A549 (cell line): ENCODE measurements at regions not wholly inside any gene's neighbourhood (a gene's known extent, or its start where the extent isn't known, plus 50 kb on each side); places are given as distances from the start of the nearest gene placed in this dataset.

ENCODE experiments used
- ATAC-seq, 2 experiments: fragments of 200-7000 bp in 1 of 2; fragments of >200 bp in 1 of 2; cut with Nextera tagmentation in 1 of 2; cut with Tn5 transposase in 1 of 2; 3 replicates each; pipeline versions ENCODE4 v1.8.0 to v1.9.1; 2018 to 2020; ENCODE audit warnings: mild to moderate bottlenecking in 1 of 2, moderate library complexity in 1 of 2
- CTCF ChIA-PET: fragments of 300-600 bp; sonication (Branson Sonifier 250); formaldehyde crosslinking; extraction: SDS; loops from one replicate; lab custom pipeline; 2021; ENCODE audit warnings: antibody characterized with exemption, inconsistent platforms; lab: Yijun Ruan, JAX
- POLR2A ChIA-PET: fragments of 350-600 bp; formaldehyde crosslinking; extraction: SDS; loops from one replicate; lab custom pipeline; 2021; ENCODE audit warnings: antibody characterized with exemption, inconsistent platforms; lab: Yijun Ruan, JAX
- DNase-seq, 2 experiments: peaks; one replicate each; pipeline versions ENCODE4 v3.0.0 to v3.0.0-alpha.2; 2011 to 2016; ENCODE audit warnings: low read depth in 1 of 2, low spot score in 1 of 2
- FAIRE-seq: peaks from 2 replicates; lab custom pipeline; 2011; peaks lifted over from hg19 to GRCh38; lab: Jason Lieb, UNC
- H3K27ac ChIP-seq, 2 experiments: fragments of >200 bp; sonication (Bioruptor Twin); formaldehyde crosslinking; 3 replicates each; pipeline ENCODE4 v1.5.1; 2016 to 2017
- H3K4me1 ChIP-seq: fragments of >200 bp; sonication (Bioruptor Twin); formaldehyde crosslinking; 3 replicates; pipeline ENCODE4 v1.6.1; 2016
- H3K4me2 ChIP-seq: fragments of >200 bp; sonication (Bioruptor Twin); formaldehyde crosslinking; 3 replicates; pipeline ENCODE4 v1.6.1; 2016
- H3K4me3 ChIP-seq: fragments of >200 bp; sonication (Bioruptor Twin); formaldehyde crosslinking; 3 replicates; pipeline ENCODE4 v1.5.1; 2016
- H3K9me3 ChIP-seq: fragments of >200 bp; sonication (Bioruptor Twin); formaldehyde crosslinking; 3 replicates; pipeline ENCODE4 v1.6.1; 2016
- ATOH8 ChIP-seq: fragments of 250-450 bp; sonication (Bioruptor Pico); IDR thresholded peaks from 2 replicates; pipeline ENCODE4 v1.5.0; 2020; ENCODE audit warnings: low read depth, mild to moderate bottlenecking, moderate library complexity
- BCL3 ChIP-seq: fragments of >200 bp; sonication (Bioruptor Twin); formaldehyde crosslinking; IDR thresholded peaks from 3 replicates; pipeline ENCODE4 v1.6.1; 2016
- BHLHE40 ChIP-seq: IDR thresholded peaks from 2 replicates; pipeline ENCODE4 v1.6.1; 2012; ENCODE audit warnings: low read depth, low read length, inconsistent platforms
- CBX2 ChIP-seq: fragments of 200-600 bp; sonication (generic); IDR thresholded peaks from 2 replicates; pipeline ENCODE4 v1.6.1; 2016; ENCODE audit warnings: low read depth, mild to moderate bottlenecking, borderline replicate concordance
- CBX8 ChIP-seq: fragments of 200-600 bp; sonication (generic); IDR thresholded peaks from 2 replicates; pipeline ENCODE4 v1.6.1; 2016
- CHD4 ChIP-seq: fragments of 200-600 bp; sonication (generic); IDR thresholded peaks from 2 replicates; pipeline ENCODE4 v1.6.1; 2016; ENCODE audit warnings: antibody characterized with exemption, mild to moderate bottlenecking, borderline replicate concordance
- CTCF ChIP-seq: fragments of >200 bp; sonication (Bioruptor Twin); formaldehyde crosslinking; IDR thresholded peaks from 3 replicates; pipeline ENCODE4 v1.5.1; 2016
- E2F6 ChIP-seq: IDR thresholded peaks from 2 replicates; pipeline ENCODE4 v1.6.1; 2012; ENCODE audit warnings: low read depth, borderline replicate concordance
- EHMT2 ChIP-seq: fragments of 200-600 bp; sonication (generic); IDR thresholded peaks from 2 replicates; pipeline ENCODE4 v1.6.1; 2016; ENCODE audit warnings: antibody characterized with exemption, low read depth, mild to moderate bottlenecking, moderate library complexity
- EP300 ChIP-seq, 2 experiments: fragments of >200 bp; sonication (Bioruptor Twin); formaldehyde crosslinking; IDR thresholded peaks; 2 replicates in 1 of 2; 3 replicates in 1 of 2; pipeline ENCODE4 v1.6.1; 2016 to 2017
- ESRRA ChIP-seq: fragments of 150-350 bp; IDR thresholded peaks from 2 replicates; pipeline ENCODE4 v1.6.1; 2014; ENCODE audit warnings: mild to moderate bottlenecking, low read length, borderline replicate concordance
- HES2 ChIP-seq: fragments of >200 bp; sonication (Bioruptor Twin); formaldehyde crosslinking; IDR thresholded peaks from 2 replicates; pipeline ENCODE4 v1.6.1; 2016
- HOXA7 ChIP-seq: fragments of 250-450 bp; sonication (Bioruptor Pico); IDR thresholded peaks from 2 replicates; pipeline ENCODE4 v1.5.0; 2020; ENCODE audit warnings: mild to moderate bottlenecking, moderate library complexity
- KDM5A ChIP-seq: fragments of 200-600 bp; sonication (generic); IDR thresholded peaks from 2 replicates; pipeline ENCODE4 v1.6.1; 2016; ENCODE audit warnings: antibody characterized with exemption, mild to moderate bottlenecking
- NPAS2 ChIP-seq: fragments of 250-450 bp; sonication (Bioruptor Pico); IDR thresholded peaks from 2 replicates; pipeline ENCODE4 v1.8.0; 2022; ENCODE audit warnings: mild to moderate bottlenecking, moderate library complexity, borderline replicate concordance
- PBX3 ChIP-seq: IDR thresholded peaks from 2 replicates; pipeline ENCODE4 v1.6.1; 2012
- POLR2A ChIP-seq: IDR thresholded peaks from 2 replicates; pipeline ENCODE4 v1.6.1; 2012; ENCODE audit warnings: mild to moderate bottlenecking, low read length
- POLR2AphosphoS2 ChIP-seq: conservative IDR thresholded peaks from 2 replicates; pipeline ENCODE4 v1.6.1; 2012; ENCODE audit warnings: low read length, improper control_type of control experiment, inconsistent platforms
- RAD21 ChIP-seq, 2 experiments: fragments of >200 bp in 1 of 2; sonication (Bioruptor Twin) in 1 of 2; formaldehyde crosslinking in 1 of 2; IDR thresholded peaks in 1 of 2; conservative IDR thresholded peaks in 1 of 2; 2 replicates in 1 of 2; 3 replicates in 1 of 2; pipeline ENCODE4 v1.6.1; 2012 to 2018; ENCODE audit warnings: inconsistent platforms in 1 of 2
- RCOR1 ChIP-seq: fragments of 150-350 bp; IDR thresholded peaks from 2 replicates; pipeline ENCODE4 v1.6.1; 2014; ENCODE audit warnings: antibody characterized with exemption, low read length, low read depth
- REST ChIP-seq: fragments of 200-600 bp; sonication (generic); IDR thresholded peaks from 2 replicates; pipeline ENCODE4 v1.6.1; 2016; ENCODE audit warnings: antibody characterized with exemption, mild to moderate bottlenecking, moderate library complexity
- TFCP2L1 ChIP-seq: fragments of 250-450 bp; sonication (Bioruptor Pico); IDR thresholded peaks from 2 replicates; pipeline ENCODE4 v1.5.0; 2021; ENCODE audit warnings: mild to moderate bottlenecking
- ZC3H11A ChIP-seq: fragments of 450-650 bp; IDR thresholded peaks from 2 replicates; pipeline ENCODE4 v1.6.1; 2014; ENCODE audit warnings: antibody characterized with exemption, mild to moderate bottlenecking
- ZFP36 ChIP-seq: fragments of 450-650 bp; IDR thresholded peaks from 2 replicates; pipeline ENCODE4 v1.6.1; 2014; ENCODE audit warnings: borderline replicate concordance; ENCODE audit not compliant: partially characterized antibody
- ZSCAN20 ChIP-seq: fragments of 250-450 bp; sonication (Bioruptor Pico); IDR thresholded peaks from 2 replicates; pipeline ENCODE4 v1.8.0; 2022; ENCODE audit warnings: mild to moderate bottlenecking, moderate library complexity
- WGBS: methylation state at CpG from one replicate; pipeline ENCODE4 v1.1.6; 2017; ENCODE audit errors: missing lambda C conversion rate; 5-methylcytosine and 5-hydroxymethylcytosine counted together

- WGBS, result 79% methylated on average over 15 of the region's 15 CpGs
- Histone ChIP-seq H3K27ac (no peak overlapping the region), H3K4me2 (no peak overlapping the region), H3K4me3 (no peak overlapping the region), H3K9me3 (no peaks in the 10 kb centered on the region), H3K4me1 (peaks cover 14% of the 10 kb centered on the region)
- ChIA-PET POLR2A (interaction anchor here (0.5 kb wide), 1 partner anchor 163 kb away, joined by 6 read pairs; no protein-coding TSS in a partner anchor), CTCF (interaction anchor here (1.0 to 13.0 kb wide), 6 partner anchors 10 to 171 kb away, joined by 3 to 146 read pairs (median 4); no protein-coding TSS in a partner anchor)
- FAIRE-seq, result no peak
- no peak for ATAC-seq
- no peak for DNase-seq
- TF ChIP-seq HES2, result no peak
- no peak for TF ChIP-seq EHMT2
- no peak for TF ChIP-seq RAD21 (conservative IDR thresholded peaks at IDR 0.05 in 1 of 2, IDR thresholded peaks at IDR 0.05 in 1 of 2)
- TF ChIP-seq ESRRA, result no peak
- no peak for TF ChIP-seq BCL3
- TF ChIP-seq ATOH8 (CRISPR knock-in tag), result no peak
- TF ChIP-seq HOXA7 (CRISPR knock-in tag), result no peak
- TF ChIP-seq NPAS2, result no peak
- no peak for TF ChIP-seq CTCF
- TF ChIP-seq ZC3H11A, result no peak
- TF ChIP-seq RCOR1, result no peak
- no peak for TF ChIP-seq BHLHE40
- TF ChIP-seq CBX2, result no peak
- no peak for TF ChIP-seq KDM5A
- TF ChIP-seq EP300 (IDR thresholded peaks at IDR 0.05), result no peak
- TF ChIP-seq E2F6, result no peak
Observed at GRCh38 chr2:105515581-105516415, 116.9 kb upstream of the FHL2 start.

- Histone ChIP-seq H3K9me3 (no peaks in the 10 kb centered on the region), H3K4me3 (no peak overlapping the region), H3K27ac (no peak overlapping the region), H3K4me2 (no peak overlapping the region), H3K4me1 (peaks cover 18% of the 10 kb centered on the region)
- ChIA-PET POLR2A (no interaction called here), CTCF (interaction anchor here (0.6 to 13.0 kb wide), 5 partner anchors 59 to 169 kb away, joined by 3 to 146 read pairs (median 10); no protein-coding TSS in a partner anchor)
- WGBS, result 75% methylated on average over 6 of the region's 6 CpGs
- no peak for ATAC-seq
- DNase-seq, result no peak
- no peak for FAIRE-seq
- TF ChIP-seq CBX8 (no peak), RCOR1 (no peak), ESRRA (no peak), REST (no peak), ZSCAN20 (CRISPR knock-in tag) (no peak), ATOH8 (CRISPR knock-in tag) (no peak), PBX3 (no peak), CHD4 (no peak), POLR2A (no peak), POLR2AphosphoS2 (no peak), TFCP2L1 (no peak), ZFP36 (no peak), ZC3H11A (no peak)
Observed at GRCh38 chr2:105514576-105514975, 115.7 kb upstream of the FHL2 start.
